Liver (tissue), 3 donors: ENCODE measurements at regions not wholly inside any gene's neighbourhood (a gene's known extent, or its start where the extent isn't known, plus 50 kb on each side); places are given as distances from the start of the nearest gene placed in this dataset.

Experiments used
- EGR1 ChIP-seq, 2 donors: IDR thresholded peaks; 2 replicates each; pipeline ENCODE4 v1.6.1; 2016 to 2018; ENCODE audit warnings: antibody characterized with exemption in 2 of 2, low read depth in 2 of 2
- GABPA ChIP-seq, 2 donors: IDR thresholded peaks in 1 of 2; conservative IDR thresholded peaks in 1 of 2; 2 replicates each; pipeline ENCODE4 v1.6.1; 2016; ENCODE audit warnings: antibody characterized with exemption in 2 of 2, mild to moderate bottlenecking in 1 of 2, moderate library complexity in 1 of 2
- JUND ChIP-seq, 2 donors: IDR thresholded peaks; 2 replicates each; pipeline ENCODE4 v1.6.1; 2016; ENCODE audit warnings: antibody characterized with exemption in 2 of 2
- NR2F2 ChIP-seq: IDR thresholded peaks from 2 replicates; pipeline ENCODE4 v1.6.1; 2016; ENCODE audit warnings: antibody characterized with exemption
- RAD21 ChIP-seq, 2 donors: IDR thresholded peaks; 2 replicates each; pipeline ENCODE4 v1.6.1; 2016; ENCODE audit warnings: antibody characterized with exemption in 2 of 2, mild to moderate bottlenecking in 2 of 2
- RXRA ChIP-seq, 2 donors: IDR thresholded peaks; 2 replicates each; pipeline ENCODE4 v1.6.1; 2017 to 2018; ENCODE audit warnings: antibody characterized with exemption in 2 of 2, mild to moderate bottlenecking in 1 of 2
- SP1 ChIP-seq: IDR thresholded peaks from 2 replicates; pipeline ENCODE4 v1.6.1; 2018; ENCODE audit warnings: antibody characterized with exemption, mild to moderate bottlenecking
- TAF1 ChIP-seq: conservative IDR thresholded peaks from 2 replicates; pipeline ENCODE4 v1.6.1; 2016; ENCODE audit warnings: antibody characterized with exemption, mild to moderate bottlenecking
- YY1 ChIP-seq: IDR thresholded peaks from 2 replicates; pipeline ENCODE4 v1.6.1; 2016; ENCODE audit warnings: antibody characterized with exemption, mild to moderate bottlenecking
- TF ChIP-seq, protein P1 (sequence below): IDR thresholded peaks from 2 replicates; pipeline ENCODE4 v1.6.1; 2016; ENCODE audit warnings: antibody characterized with exemption, mild to moderate bottlenecking
- TF ChIP-seq, protein P2 (sequence below): fragments of 150-350 bp; IDR thresholded peaks from 2 replicates; pipeline ENCODE4 v1.5.1; 2017; ENCODE audit warnings: improper control_type of control experiment, low read depth, low read length; ENCODE audit not compliant: missing input control
- TF ChIP-seq, protein P3 (sequence below): IDR thresholded peaks from 2 replicates; pipeline ENCODE4 v1.6.1; 2016; ENCODE audit warnings: antibody characterized with exemption
- TF ChIP-seq, protein P4 (sequence below): IDR thresholded peaks from 2 replicates; pipeline ENCODE4 v1.6.1; 2016; ENCODE audit warnings: antibody characterized with exemption
- donor health status: healthy.
- donor health status: healthy.

GRCh38 chr6:40953486-40953885 lies 85.5 kb downstream of the UNC5CL start:
- no peak for TF ChIP-seq TAF1
- TF ChIP-seq, protein P1, sequence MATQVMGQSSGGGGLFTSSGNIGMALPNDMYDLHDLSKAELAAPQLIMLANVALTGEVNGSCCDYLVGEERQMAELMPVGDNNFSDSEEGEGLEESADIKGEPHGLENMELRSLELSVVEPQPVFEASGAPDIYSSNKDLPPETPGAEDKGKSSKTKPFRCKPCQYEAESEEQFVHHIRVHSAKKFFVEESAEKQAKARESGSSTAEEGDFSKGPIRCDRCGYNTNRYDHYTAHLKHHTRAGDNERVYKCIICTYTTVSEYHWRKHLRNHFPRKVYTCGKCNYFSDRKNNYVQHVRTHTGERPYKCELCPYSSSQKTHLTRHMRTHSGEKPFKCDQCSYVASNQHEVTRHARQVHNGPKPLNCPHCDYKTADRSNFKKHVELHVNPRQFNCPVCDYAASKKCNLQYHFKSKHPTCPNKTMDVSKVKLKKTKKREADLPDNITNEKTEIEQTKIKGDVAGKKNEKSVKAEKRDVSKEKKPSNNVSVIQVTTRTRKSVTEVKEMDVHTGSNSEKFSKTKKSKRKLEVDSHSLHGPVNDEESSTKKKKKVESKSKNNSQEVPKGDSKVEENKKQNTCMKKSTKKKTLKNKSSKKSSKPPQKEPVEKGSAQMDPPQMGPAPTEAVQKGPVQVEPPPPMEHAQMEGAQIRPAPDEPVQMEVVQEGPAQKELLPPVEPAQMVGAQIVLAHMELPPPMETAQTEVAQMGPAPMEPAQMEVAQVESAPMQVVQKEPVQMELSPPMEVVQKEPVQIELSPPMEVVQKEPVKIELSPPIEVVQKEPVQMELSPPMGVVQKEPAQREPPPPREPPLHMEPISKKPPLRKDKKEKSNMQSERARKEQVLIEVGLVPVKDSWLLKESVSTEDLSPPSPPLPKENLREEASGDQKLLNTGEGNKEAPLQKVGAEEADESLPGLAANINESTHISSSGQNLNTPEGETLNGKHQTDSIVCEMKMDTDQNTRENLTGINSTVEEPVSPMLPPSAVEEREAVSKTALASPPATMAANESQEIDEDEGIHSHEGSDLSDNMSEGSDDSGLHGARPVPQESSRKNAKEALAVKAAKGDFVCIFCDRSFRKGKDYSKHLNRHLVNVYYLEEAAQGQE = no peak
- TF ChIP-seq, protein P2, sequence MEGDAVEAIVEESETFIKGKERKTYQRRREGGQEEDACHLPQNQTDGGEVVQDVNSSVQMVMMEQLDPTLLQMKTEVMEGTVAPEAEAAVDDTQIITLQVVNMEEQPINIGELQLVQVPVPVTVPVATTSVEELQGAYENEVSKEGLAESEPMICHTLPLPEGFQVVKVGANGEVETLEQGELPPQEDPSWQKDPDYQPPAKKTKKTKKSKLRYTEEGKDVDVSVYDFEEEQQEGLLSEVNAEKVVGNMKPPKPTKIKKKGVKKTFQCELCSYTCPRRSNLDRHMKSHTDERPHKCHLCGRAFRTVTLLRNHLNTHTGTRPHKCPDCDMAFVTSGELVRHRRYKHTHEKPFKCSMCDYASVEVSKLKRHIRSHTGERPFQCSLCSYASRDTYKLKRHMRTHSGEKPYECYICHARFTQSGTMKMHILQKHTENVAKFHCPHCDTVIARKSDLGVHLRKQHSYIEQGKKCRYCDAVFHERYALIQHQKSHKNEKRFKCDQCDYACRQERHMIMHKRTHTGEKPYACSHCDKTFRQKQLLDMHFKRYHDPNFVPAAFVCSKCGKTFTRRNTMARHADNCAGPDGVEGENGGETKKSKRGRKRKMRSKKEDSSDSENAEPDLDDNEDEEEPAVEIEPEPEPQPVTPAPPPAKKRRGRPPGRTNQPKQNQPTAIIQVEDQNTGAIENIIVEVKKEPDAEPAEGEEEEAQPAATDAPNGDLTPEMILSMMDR = no peak
- TF ChIP-seq, protein P3, sequence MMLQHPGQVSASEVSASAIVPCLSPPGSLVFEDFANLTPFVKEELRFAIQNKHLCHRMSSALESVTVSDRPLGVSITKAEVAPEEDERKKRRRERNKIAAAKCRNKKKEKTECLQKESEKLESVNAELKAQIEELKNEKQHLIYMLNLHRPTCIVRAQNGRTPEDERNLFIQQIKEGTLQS = no peak
- TF ChIP-seq YY1 = no peak
- no peak for TF ChIP-seq NR2F2
- no peak for TF ChIP-seq SP1
- TF ChIP-seq, protein P4, sequence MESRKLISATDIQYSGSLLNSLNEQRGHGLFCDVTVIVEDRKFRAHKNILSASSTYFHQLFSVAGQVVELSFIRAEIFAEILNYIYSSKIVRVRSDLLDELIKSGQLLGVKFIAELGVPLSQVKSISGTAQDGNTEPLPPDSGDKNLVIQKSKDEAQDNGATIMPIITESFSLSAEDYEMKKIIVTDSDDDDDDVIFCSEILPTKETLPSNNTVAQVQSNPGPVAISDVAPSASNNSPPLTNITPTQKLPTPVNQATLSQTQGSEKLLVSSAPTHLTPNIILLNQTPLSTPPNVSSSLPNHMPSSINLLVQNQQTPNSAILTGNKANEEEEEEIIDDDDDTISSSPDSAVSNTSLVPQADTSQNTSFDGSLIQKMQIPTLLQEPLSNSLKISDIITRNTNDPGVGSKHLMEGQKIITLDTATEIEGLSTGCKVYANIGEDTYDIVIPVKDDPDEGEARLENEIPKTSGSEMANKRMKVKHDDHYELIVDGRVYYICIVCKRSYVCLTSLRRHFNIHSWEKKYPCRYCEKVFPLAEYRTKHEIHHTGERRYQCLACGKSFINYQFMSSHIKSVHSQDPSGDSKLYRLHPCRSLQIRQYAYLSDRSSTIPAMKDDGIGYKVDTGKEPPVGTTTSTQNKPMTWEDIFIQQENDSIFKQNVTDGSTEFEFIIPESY = no peak
- TF ChIP-seq RXRA (IDR thresholded peaks at IDR 0.05) = no peak
- TF ChIP-seq EGR1 (IDR thresholded peaks at IDR 0.05; ENCODE audit: low read depth in 2 of 2) = no peak
- no peak for TF ChIP-seq RAD21 (IDR thresholded peaks at IDR 0.05)
- no peak for TF ChIP-seq GABPA (IDR thresholded peaks at IDR 0.05 in 1 of 2, conservative IDR thresholded peaks at IDR 0.05 in 1 of 2)
- no peak for TF ChIP-seq JUND (IDR thresholded peaks at IDR 0.05)
